ENCODE measurements at regions not wholly inside any gene's neighbourhood (a gene's known extent, or its start where the extent isn't known, plus 50 kb on each side); places are given as distances from the start of the nearest gene placed in this dataset.
A peak's percentile ranks its signal among the peaks of the same experiment; 100 is the strongest.

GRCh38 chr6:40906759-40907158 lies 132.3 kb downstream of the UNC5CL start:
- H3K27ac ChIP-seq: no peak overlapping the region
- no peak for DNase-seq (ENCODE audit: low spot score)
- no peak for TF ChIP-seq CTCF (IDR thresholded peaks at IDR 0.05)
- no peak overlapping the region for H3K4me3 ChIP-seq

DNA sequence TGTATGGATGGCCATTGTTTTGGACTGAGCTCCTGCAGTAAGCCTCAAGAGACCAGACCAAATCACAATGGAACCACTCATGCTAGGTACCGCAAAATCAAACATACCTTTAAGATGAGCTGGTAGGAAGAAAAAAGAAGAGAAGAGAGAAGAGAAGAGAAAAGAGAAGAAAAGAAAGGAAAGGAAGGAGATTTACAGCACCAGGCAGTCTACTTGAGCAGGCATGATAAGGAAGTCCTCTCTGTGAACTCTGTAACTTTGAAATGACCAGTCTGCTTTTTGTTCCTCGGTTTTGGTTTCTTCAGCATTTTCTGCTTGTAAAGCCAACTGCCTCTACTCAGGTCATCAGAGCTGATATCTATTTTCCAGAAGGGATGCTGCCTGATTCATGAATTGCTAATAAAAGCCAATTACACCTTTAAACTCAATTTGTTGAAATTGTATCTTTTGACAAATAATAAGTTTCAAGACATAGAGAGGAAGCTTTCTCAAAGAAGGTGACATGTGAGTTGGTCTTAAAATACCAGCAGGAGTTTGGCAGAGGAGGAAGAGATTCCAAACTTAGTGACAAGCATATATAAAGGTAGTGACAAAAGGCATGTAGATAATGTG lies 134.3 kb downstream of the UNC5CL start:
- no peak overlapping the region for H3K27ac ChIP-seq
- no peak for TF ChIP-seq CTCF (IDR thresholded peaks at IDR 0.05)
- no peak overlapping the region for H3K4me3 ChIP-seq
- DNase-seq (ENCODE audit: low spot score): no peak

- Histone ChIP-seq H3K27ac (no peak overlapping the region), H3K4me3 (no peak overlapping the region)
- no peak for DNase-seq (ENCODE audit: low spot score)
- no peak for TF ChIP-seq CTCF (IDR thresholded peaks at IDR 0.05)
These were observed 135.6 kb downstream of the UNC5CL start for GRCh38 chr6:40903456-40903855.

DNA sequence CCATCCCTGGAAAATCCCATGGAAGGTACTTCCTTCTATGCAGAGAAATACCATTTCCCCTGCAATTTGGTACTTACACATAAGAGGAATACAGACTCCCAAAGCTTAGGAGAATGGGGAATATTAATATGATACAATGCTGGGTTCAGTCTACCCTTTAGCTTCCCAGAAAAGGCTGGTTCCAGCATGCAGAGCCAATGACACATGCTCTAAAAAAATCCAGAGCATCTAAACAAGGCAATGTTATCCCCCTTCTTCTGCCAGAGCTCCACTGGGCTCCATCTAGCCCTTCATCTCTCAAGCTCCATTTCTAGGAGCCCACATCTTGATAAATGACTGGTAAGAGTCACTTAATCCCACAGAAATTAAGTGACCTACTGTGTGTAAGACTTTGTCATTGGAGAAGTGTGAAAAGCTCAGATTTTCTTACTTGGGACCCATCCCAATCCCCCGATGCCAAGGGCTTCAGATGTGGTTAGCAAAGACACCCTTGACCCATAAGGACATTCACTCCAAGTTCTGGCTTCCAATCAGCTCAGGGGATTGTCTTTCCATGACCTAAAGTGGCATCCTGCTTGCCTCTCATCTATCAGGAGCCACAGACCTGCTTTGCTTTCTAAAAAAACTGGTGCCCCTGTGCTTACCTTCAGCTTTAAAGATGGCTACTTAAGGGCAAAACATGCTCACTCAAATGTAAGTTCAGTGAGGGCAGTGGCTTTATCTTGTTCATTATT lies 137.5 kb downstream of the UNC5CL start:
- Histone ChIP-seq H3K4me3 (no peak overlapping the region), H3K27ac (peak overlapping the region; percentile 10 to 59)
- no peak for TF ChIP-seq CTCF (IDR thresholded peaks at IDR 0.05)
- DNase-seq (ENCODE audit: low spot score): peak; percentile 29

DNA sequence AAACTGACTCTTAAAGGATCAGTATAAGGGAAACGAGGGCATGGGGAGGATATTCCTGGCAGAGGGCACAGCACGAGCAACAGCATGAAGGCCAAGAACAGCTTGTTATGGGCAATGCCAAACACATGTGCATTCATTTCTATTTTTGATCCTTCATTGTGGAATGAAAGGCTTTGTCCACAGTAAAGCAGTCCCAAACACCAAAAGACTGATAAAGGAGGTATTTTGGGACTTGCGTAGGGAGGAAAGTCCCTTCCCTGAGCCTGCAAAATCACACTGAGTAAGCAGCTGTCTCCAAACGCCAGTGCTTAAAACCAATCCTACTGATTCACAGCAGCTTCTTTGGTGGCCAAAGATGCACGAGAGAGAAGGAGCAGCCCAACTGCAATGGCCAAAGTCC lies 138.2 kb downstream of the UNC5CL start:
- H3K27ac ChIP-seq: peak overlapping the region; percentile 47 to 59
- DNase-seq (ENCODE audit: low spot score): peak; percentile 52
- peak overlapping the region; percentile 14 for H3K4me3 ChIP-seq
- TF ChIP-seq CTCF (IDR thresholded peaks at IDR 0.05): no peak

- no peak overlapping the region for H3K4me3 ChIP-seq
- no peak for TF ChIP-seq CTCF (IDR thresholded peaks at IDR 0.05)
- peak overlapping the region in 1 of 2 donors; percentile 47 for H3K27ac ChIP-seq
- DNase-seq (ENCODE audit: low spot score): peak; percentile 26
These were observed 139.3 kb downstream of the UNC5CL start for GRCh38 chr6:40899684-40900155.

DNA sequence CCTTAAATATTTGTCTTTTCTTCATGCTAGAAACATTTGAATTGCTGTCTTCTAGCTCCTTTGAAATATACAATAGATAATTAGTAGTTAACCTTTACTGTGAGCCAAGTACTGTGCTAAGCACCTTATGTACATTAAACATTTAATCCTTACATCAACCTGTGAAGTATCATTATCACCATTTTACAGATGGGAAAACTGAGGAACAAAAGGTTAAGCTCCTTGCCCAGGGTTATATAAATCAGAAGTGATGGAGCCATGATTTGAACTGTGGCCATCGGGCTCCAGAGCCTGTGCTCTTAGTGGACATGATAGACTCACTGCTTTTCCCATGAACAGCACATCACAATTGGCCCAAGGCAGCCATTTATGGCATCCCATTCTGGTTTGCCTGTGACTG lies 140.9 kb downstream of the UNC5CL start:
- no peak for TF ChIP-seq CTCF (IDR thresholded peaks at IDR 0.05)
- no peak for DNase-seq (ENCODE audit: low spot score)
- H3K27ac ChIP-seq: no peak overlapping the region
- no peak overlapping the region for H3K4me3 ChIP-seq

All from coronary artery (tissue), 2 donors.